ENCODE measurements at regions not wholly inside any gene's neighbourhood (a gene's known extent, or its start where the extent isn't known, plus 50 kb on each side); places are given as distances from the start of the nearest gene placed in this dataset.
"Not testable (repeated sequence)": the region's sequence is repeated elsewhere in the genome, so short reads cannot be mapped to it uniquely, and the experiment has no call there.

DNA sequence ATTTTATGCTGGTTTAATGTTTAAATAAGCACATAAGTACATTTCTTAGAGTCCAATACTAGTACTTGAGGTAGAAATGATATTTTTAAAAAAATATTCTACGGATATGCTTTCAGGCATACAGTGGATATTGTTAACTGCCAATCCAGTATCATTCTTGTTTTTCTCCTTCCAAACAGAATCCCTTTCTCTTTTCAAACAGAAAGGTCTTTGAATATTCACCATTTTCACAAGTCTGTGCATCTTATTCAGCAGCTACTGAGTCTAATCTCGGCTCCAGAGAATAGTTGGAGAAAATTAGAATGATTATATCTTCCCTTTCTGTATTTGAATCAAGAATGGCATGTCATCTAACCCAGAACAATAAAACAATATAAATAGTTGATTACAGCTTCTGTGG is 174.5 kb downstream of the GOLGA6L6 start:
- in situ Hi-C loops (cut with MboI; ENCODE audit: low pct_unique_long_range_greater_than_20kb, low sequenced_read_pairs, unreplicated experiment): no loop called here

DNA sequence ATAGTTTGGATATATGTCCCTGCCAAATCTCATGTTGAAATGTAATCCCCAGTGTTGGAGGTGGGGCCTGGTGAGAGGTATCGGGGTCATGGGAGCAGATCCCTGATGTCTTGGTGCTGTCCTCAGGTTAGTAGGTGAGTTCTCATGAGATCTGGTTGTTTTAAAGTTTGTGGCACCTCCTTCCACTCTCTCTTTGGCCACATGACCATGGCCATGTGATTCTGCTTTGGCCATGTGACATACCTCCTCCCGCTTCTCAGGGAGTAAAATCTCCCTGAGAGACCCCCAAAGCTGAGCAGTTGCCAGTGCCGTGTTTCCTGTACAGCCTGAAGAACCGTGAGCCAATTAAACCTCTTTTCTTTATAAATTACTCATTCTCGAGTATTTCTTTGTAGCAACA is 178.0 kb downstream of the GOLGA6L6 start:
- in situ Hi-C loops (cut with MboI; ENCODE audit: low pct_unique_long_range_greater_than_20kb, low sequenced_read_pairs, unreplicated experiment): not testable (repeated sequence)

More for the DNA sequence above, 174.5 kb downstream of the GOLGA6L6 start:
- DNase-seq (ENCODE audit: low spot score): no peak
- TF ChIP-seq, protein P1, sequence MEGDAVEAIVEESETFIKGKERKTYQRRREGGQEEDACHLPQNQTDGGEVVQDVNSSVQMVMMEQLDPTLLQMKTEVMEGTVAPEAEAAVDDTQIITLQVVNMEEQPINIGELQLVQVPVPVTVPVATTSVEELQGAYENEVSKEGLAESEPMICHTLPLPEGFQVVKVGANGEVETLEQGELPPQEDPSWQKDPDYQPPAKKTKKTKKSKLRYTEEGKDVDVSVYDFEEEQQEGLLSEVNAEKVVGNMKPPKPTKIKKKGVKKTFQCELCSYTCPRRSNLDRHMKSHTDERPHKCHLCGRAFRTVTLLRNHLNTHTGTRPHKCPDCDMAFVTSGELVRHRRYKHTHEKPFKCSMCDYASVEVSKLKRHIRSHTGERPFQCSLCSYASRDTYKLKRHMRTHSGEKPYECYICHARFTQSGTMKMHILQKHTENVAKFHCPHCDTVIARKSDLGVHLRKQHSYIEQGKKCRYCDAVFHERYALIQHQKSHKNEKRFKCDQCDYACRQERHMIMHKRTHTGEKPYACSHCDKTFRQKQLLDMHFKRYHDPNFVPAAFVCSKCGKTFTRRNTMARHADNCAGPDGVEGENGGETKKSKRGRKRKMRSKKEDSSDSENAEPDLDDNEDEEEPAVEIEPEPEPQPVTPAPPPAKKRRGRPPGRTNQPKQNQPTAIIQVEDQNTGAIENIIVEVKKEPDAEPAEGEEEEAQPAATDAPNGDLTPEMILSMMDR (IDR thresholded peaks at IDR 0.05; ENCODE audit: extremely low read depth, insufficient read depth, missing control alignments): no peak

DNA sequence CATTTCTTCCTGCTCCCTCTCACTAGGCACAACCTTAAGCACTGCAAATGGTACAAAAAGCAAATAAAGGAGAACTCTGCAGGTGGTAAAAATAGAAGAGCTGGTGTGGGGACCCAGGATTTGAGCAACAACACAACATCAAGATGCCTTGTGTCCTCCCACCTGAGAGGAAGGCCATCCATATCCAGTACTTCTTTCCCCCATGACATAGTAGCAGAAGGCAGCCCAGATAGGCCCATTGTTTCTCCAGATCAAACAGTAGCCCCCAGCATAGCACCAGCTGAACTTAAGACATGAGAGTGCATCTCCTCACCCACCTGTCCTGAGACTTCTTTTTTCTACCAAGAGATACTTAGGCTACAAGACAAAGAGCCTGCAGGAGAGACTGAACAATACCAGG is 180.5 kb downstream of the GOLGA6L6 start:
- in situ Hi-C loops (cut with MboI; ENCODE audit: low pct_unique_long_range_greater_than_20kb, low sequenced_read_pairs, unreplicated experiment): no loop called here
- TF ChIP-seq, protein P1 (IDR thresholded peaks at IDR 0.05; ENCODE audit: extremely low read depth, insufficient read depth, missing control alignments): no peak
- DNase-seq (ENCODE audit: low spot score): no peak

More for the DNA sequence above, 178.0 kb downstream of the GOLGA6L6 start:
- DNase-seq (ENCODE audit: low spot score): not testable (repeated sequence)

DNA sequence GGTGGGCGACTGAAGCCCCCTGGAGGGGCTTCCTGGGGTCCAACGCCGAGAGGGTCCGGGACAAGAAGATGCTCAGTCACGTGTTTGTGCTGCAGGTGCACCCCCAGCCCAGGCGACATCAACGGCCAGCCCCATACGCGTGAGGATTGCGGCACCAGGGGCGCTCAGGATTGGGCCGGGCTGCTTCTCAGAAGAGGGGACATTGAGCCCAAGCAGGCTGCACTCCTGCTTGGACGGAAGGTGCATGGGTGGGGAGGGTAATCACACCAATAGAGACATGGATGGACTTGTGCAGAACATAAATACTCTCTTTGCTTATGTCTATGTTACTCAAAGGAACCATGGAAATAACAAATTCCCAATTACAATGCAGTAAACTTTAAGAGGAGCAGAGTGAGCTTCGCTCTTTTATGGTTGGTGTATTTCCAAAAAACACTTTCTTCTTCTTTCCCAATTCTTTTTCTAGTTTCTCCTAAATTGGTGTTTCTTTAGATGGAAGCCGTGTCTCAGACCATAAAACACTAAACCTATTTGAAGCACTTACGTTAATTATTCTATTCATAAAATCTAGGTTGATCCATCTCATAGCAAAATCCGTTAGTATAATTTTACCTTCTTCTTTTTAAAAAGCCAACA is 182.7 kb downstream of the GOLGA6L6 start:
- TF ChIP-seq, protein P1 (IDR thresholded peaks at IDR 0.05; ENCODE audit: extremely low read depth, insufficient read depth, missing control alignments): no peak
- no peak for DNase-seq (ENCODE audit: low spot score)
- in situ Hi-C loops (cut with MboI; ENCODE audit: low pct_unique_long_range_greater_than_20kb, low sequenced_read_pairs, unreplicated experiment): no loop called here

DNA sequence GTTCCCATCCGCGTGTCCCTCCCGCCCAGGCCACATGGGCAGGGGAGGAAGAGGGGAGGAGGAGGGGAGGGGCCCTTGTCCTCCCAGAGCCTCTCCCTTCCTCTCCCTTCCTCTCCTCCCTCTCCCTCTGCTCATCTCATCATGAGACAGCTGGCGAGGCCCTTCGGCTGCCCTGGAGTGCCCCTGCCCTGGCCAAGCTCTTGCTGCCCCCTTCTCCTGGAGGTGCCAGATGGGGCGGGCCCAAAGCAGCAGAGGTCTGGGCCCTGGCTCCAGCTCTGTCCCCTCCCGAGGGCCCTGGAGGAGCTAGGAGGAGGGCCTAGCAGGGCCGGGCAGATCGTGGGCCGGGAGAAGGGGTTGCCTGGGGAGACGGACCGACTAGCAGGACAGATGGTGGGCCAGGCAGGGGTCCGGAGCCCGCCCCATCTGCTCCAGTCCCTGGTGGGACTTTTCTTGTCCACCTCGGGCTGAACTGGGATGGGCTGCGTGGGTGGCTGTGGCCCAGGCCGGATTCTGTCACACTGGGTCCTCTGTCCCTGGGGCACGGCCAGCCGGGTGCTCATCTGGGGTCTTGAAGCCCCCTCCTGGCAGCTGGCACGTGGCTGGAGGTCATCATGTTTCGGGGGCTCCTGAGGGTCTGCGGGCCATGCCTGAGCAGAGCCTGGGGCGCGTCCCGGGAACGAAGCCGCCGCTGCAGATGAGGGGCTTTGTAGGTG is 183.4 kb downstream of the GOLGA6L6 start:
- in situ Hi-C loops (cut with MboI; ENCODE audit: low pct_unique_long_range_greater_than_20kb, low sequenced_read_pairs, unreplicated experiment): no loop called here
- no peak for DNase-seq (ENCODE audit: low spot score)
- TF ChIP-seq, protein P1 (IDR thresholded peaks at IDR 0.05; ENCODE audit: extremely low read depth, insufficient read depth, missing control alignments): no peak

DNA sequence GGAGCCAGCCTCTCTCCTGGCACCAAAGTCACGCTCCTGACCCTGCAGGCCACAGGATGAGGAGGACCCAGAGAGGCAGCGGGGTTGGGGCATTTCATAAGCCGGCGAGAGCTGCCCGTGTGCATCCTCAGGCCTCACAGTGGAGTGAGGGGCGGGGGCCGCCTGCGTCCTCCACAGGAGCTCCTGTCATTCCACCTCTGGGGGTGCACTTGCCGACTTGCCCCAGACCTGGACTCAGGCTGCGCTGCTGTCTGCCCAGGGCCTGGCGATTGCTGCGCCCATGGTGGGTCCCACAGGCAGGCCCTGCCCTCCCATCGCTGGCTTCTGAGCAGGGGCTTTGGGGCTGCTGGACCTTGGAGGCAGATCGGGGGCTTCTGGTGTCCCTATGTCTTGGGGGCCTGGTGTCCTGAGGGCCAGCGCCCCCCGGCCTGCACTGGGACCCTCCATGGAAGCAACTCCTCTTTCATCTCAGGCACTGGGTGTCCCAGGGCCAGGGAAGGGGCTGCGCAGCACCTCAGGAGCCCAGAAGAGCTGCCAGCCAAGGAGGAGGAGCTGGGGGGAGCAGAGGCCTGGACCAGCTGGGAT is 184.0 kb downstream of the GOLGA6L6 start:
- TF ChIP-seq, protein P1 (IDR thresholded peaks at IDR 0.05; ENCODE audit: extremely low read depth, insufficient read depth, missing control alignments): no peak
- peak; percentile 37 for DNase-seq (ENCODE audit: low spot score)
- in situ Hi-C loops (cut with MboI; ENCODE audit: low pct_unique_long_range_greater_than_20kb, low sequenced_read_pairs, unreplicated experiment): no loop called here

DNA sequence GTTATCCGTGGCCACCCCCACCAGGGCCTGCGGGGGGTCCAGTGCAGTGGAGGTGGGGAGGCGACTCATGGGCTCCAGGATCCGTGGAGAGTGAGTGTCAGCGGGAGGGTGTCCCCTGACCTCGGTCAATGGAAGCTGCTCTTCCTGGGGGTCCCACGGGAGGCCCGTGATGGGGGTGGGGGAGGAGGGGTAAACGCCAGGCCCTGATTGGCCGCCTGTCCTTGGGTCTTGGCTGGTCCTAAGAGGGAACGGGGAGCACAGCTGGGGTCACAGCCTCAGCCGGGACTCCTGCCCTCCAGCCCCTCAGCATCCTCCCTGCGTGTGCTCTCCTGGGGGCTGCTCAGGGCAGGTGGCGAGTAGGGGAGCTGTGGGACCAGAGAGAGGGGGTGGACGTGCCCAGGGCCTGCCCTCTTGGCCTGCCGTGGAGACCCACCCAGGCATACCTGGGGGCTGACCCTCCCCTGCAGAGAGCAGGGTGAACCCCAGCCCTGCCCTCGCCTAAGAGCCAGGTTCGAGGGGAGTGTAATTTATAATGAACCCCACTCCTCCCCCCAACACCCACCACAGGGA is 184.6 kb downstream of the GOLGA6L6 start:
- in situ Hi-C loops (cut with MboI; ENCODE audit: low pct_unique_long_range_greater_than_20kb, low sequenced_read_pairs, unreplicated experiment): no loop called here
- DNase-seq (ENCODE audit: low spot score): peak; percentile 34
- TF ChIP-seq, protein P1 (IDR thresholded peaks at IDR 0.05; ENCODE audit: extremely low read depth, insufficient read depth, missing control alignments): no peak
